CD4-positive, alpha-beta T cell treated with Interleukin-6 at 100 ng/mL for 8 hours (primary cell): ENCODE measurements at regions not wholly inside any gene's neighbourhood (a gene's known extent, or its start where the extent isn't known, plus 50 kb on each side); places are given as distances from the start of the nearest gene placed in this dataset.

Experiments
- DNase-seq: peaks from one replicate; pipeline ENCODE4 v3.0.0-alpha.2; 2020; ENCODE audit warnings: mixed read lengths, low spot score

- no peak for DNase-seq
Observed at GRCh38 chr4:37073226-37073840, 171.2 kb upstream of the NWD2 start.

GRCh38 chr4:37082912-37083311 is 161.6 kb upstream of the NWD2 start:
- no peak for DNase-seq

GRCh38 chr4:37095925-37096324 is 148.6 kb upstream of the NWD2 start:
- no peak for DNase-seq

- DNase-seq = no peak
Observed at GRCh38 chr4:37101182-37101581, 143.4 kb upstream of the NWD2 start.

GRCh38 chr4:37101686-37102085 is 142.9 kb upstream of the NWD2 start:
- DNase-seq = no peak

- DNase-seq = no peak
Observed at GRCh38 chr4:37109756-37110155, 134.8 kb upstream of the NWD2 start.

GRCh38 chr4:37124800-37125199 is 119.7 kb upstream of the NWD2 start:
- DNase-seq = no peak

GRCh38 chr4:37126051-37126450 is 118.5 kb upstream of the NWD2 start:
- no peak for DNase-seq

GRCh38 chr4:37130465-37130864 is 114.1 kb upstream of the NWD2 start:
- DNase-seq = no peak

GRCh38 chr4:37132351-37132974 is 112.1 kb upstream of the NWD2 start:
- DNase-seq = no peak

- no peak for DNase-seq
Observed at GRCh38 chr4:37132975-37133360, 111.6 kb upstream of the NWD2 start.

- no peak for DNase-seq
Observed at GRCh38 chr4:37138019-37138653, 106.4 kb upstream of the NWD2 start.

- no peak for DNase-seq
Observed at GRCh38 chr4:37138789-37139188, 105.8 kb upstream of the NWD2 start.

GRCh38 chr4:37139987-37140386 is 104.6 kb upstream of the NWD2 start:
- DNase-seq = no peak

- DNase-seq = no peak
Observed at GRCh38 chr4:37146260-37146659, 98.3 kb upstream of the NWD2 start.

- DNase-seq = no peak
Observed at GRCh38 chr4:37157476-37158167, 86.9 kb upstream of the NWD2 start.

GRCh38 chr4:37160653-37161052 is 83.9 kb upstream of the NWD2 start:
- no peak for DNase-seq

GRCh38 chr4:37165844-37166243 is 78.7 kb upstream of the NWD2 start:
- DNase-seq = no peak

GRCh38 chr4:37169956-37170355 is 74.6 kb upstream of the NWD2 start:
- no peak for DNase-seq

GRCh38 chr4:37188100-37188499 is 56.4 kb upstream of the NWD2 start:
- DNase-seq = no peak
